GM20000 (cell line): ENCODE measurements at regions not wholly inside any gene's neighbourhood (a gene's known extent, or its start where the extent isn't known, plus 50 kb on each side); places are given as distances from the start of the nearest gene placed in this dataset.

ENCODE experiments used
- DNase-seq: peaks from one replicate; pipeline ENCODE4 v3.0.0; 2012; ENCODE audit warnings: low spot score
- CTCF ChIP-seq: IDR thresholded peaks from 2 replicates; pipeline ENCODE4 v1.5.1; 2012; ENCODE audit warnings: mild to moderate bottlenecking, control low read depth; ENCODE audit errors: extremely low read depth, missing control alignments

GRCh38 chr4:100042711-100043110 is 92.6 kb upstream of the H2AZ1 start:
- no peak for TF ChIP-seq CTCF

GRCh38 chr4:100042235-100042634 is 92.2 kb upstream of the H2AZ1 start:
- DNase-seq, result no peak
- no peak for TF ChIP-seq CTCF

More at GRCh38 chr4:100042711-100043110, 92.6 kb upstream of the H2AZ1 start:
- no peak for DNase-seq

GRCh38 chr4:100041646-100042045 is 91.6 kb upstream of the H2AZ1 start:
- no peak for DNase-seq
- TF ChIP-seq CTCF, result no peak

GRCh38 chr4:100034023-100034664 is 84.1 kb upstream of the H2AZ1 start:
- no peak for TF ChIP-seq CTCF
- no peak for DNase-seq

GRCh38 chr4:100026066-100026465 is 76.0 kb upstream of the H2AZ1 start:
- TF ChIP-seq CTCF, result no peak
- no peak for DNase-seq

GRCh38 chr4:100023800-100024199 is 73.7 kb upstream of the H2AZ1 start:
- no peak for DNase-seq
- TF ChIP-seq CTCF, result no peak

- no peak for DNase-seq
- TF ChIP-seq CTCF, result no peak
These were observed 72.7 kb upstream of the H2AZ1 start for GRCh38 chr4:100022792-100023222.
